ACHN (cell line): ENCODE measurements at regions not wholly inside any gene's neighbourhood (a gene's known extent, or its start where the extent isn't known, plus 50 kb on each side); places are given as distances from the start of the nearest gene placed in this dataset.
"Not testable (repeated sequence)": the region's sequence is repeated elsewhere in the genome, so short reads cannot be mapped to it uniquely, and the experiment has no call there.

Source experiments
- DNase-seq: peaks from one replicate; pipeline ENCODE4 v3.0.0-alpha.2; 2015
- in situ Hi-C: cut with HindIII; loops from 2 replicates; pipeline ENCODE4 v1.10.0; 2017; ENCODE audit warnings: low sequenced_read_pairs, low pct_ligation_motif_present, low pct_unique_long_range_greater_than_20kb

- DNase-seq, result no peak
- in situ Hi-C loops, result no loop called here
Measured at GRCh38 chr10:8318956-8319355, 264.5 kb downstream of the GATA3 start.

DNA sequence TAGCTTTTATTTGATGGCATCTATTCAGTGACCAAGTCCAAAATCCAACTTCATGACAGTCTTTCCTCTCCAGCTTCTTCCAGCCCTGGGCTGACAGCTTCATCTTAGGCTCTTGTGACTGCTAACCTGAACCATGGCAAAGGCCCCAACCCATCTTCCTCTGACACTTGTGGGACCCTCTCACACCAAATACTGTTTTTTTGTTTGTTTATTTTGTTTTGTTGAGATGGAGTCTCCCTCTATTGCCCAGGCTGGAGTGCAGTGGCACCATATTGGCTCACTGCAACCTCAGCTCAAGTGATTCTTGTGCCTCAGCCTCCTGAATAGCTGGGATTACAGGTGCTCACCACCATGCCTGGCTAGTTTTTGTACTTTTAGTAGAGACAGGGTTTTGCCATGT, 265.2 kb downstream of the GATA3 start:
- in situ Hi-C loops, result no loop called here
- DNase-seq, result no peak

GRCh38 chr10:8321990-8322389, 267.5 kb downstream of the GATA3 start:
- DNase-seq, result no peak
- in situ Hi-C loops, result no loop called here

GRCh38 chr10:8323428-8324054, 269.1 kb downstream of the GATA3 start:
- DNase-seq, result no peak

DNA sequence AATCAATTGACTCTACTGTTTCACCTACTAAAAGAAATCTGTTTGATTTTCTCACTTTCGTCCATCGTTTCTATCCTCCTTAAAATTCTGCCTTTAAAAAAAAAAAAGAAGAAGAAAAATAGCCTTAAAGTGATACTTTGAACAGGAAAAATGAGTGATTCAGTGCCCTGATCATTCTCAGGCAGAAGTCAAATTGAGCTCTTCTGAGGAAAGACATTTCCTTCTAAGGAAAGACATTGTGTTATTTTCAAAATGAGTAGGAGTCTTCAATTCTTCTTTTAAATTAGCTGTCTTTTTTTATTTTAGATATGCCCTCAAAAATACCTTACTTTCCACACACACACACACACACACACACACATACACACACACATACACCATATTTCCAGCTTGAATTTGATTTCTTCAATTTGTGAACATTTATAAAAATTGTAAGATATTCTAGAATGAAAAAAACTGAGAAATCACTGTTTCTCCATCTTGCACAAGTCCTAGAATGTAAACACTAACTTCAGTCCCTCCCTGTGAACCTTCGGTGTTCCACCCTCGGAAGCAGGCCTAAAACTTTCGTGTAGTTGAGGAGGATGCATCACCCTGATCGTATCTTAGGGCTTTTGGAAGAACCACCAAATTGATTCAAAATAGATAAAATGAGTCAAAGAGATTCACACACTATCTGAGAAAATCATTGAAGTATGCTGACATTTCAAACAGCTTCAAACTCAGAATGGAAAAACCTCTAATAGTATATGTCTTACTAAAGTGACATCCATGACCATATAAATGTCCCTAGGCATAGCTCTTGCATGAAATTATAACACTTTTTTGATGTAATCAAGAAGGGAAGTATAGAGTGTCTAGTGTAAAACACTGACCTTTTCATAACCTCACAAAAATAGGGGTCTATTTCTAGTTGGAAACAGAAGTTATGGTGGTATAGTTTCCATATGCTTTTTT, 270.8 kb downstream of the GATA3 start:
- DNase-seq, result no peak
- in situ Hi-C loops, result no loop called here

More at GRCh38 chr10:8323428-8324054, 269.1 kb downstream of the GATA3 start:
- in situ Hi-C loops, result no loop called here

DNA sequence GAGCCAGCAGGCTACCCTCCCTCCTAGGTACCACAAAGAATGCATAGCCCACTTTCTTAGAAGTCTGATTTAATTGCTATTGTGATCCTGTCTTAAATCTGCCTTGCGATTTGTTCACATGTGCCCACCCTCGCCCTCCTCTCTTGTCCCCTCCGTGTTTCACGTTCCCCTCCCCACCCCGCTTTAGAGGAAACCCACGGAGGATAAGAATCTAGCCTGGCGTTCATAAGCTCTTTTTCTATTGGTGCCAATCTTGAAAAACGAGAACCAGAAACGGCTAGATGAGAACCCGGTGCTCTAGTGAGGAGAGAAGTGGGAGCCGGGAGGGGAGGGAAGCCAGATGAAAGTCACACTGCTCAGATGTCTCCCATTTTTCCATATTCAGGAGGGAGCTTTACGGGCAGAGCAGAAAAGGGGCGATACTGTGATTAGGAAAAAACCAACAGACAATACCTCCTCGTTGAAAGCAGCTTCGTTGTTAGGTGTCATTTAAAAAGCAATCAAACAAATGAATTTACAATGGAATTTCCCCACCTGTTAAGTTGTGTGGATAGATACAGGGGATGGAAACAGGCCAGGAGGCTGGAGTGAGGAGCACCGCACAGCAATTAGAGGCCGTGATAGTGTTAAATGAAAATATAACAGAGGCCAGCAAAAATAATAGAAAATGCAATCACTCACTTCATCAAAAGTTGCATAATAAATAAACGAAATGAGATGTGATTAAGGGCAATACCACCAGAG, 272.1 kb downstream of the GATA3 start:
- in situ Hi-C loops, result no loop called here
- DNase-seq, result no peak

- in situ Hi-C loops, result no loop called here
Measured at GRCh38 chr10:8327140-8327423, 272.6 kb downstream of the GATA3 start.

DNA sequence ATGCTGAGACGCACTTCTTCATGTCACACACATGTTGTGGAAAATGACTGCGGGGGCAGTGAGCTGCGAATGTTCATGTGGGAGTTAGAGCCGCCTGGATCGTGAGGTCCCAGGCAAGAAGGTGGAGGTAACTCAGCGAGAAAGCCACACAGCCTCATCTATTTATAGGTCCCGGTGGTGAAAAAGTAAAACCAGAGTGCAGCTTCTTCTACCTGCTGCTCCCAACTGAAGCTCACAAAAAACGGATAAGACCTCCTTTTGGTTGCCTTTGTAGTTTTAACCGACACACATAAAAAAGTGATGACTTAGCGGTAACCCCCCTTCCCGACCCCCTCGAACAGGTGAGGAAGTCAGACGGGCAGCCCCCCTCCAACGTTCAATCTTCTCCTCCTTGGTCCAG, 276.9 kb downstream of the GATA3 start:
- in situ Hi-C loops, result no loop called here
- DNase-seq, result no peak

More at GRCh38 chr10:8327140-8327423, 272.6 kb downstream of the GATA3 start:
- DNase-seq, result no peak

DNA sequence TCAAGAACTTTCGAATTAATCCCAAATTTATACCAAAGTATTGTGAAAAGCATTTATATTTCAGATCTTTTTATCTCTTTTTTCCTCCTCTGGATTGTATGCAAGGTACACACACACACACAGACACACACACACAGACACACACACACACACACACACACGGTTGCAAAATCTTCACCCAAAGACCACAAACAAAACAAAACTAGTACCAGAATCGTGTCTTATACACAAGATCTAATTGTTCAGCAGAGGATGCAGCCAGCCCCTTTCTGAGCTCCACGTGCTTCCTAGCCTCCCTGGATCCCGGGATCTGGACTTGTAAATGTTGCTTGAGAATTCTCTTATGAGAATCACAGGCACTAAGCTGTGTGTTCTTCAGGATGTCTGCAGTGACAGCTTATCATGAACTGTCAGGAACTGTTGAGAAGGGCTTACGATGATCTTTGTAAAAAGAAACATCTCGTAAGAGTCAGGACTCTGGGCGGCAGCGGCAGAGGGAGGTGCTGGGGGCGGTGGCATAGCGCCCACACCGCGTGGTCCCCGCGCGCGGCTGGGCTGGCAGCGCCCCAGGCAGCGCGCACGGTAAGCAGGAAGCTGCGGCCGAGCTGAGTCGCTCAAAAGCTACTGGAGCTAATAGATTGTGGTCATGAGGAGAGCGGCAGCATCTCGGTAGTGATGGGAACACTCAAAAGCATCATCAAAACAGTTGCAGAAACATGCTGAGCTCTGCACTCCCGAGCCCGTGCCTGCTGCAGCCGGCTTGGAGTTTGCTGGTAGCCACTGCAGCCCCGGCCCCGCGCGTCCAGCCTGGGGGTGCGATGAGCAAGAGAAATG, 277.6 kb downstream of the GATA3 start:
- DNase-seq, result peak; percentile 27
- in situ Hi-C loops, result no loop called here

- in situ Hi-C loops, result no loop called here
- no peak for DNase-seq
Measured at GRCh38 chr10:8332730-8333111, 278.2 kb downstream of the GATA3 start.

GRCh38 chr10:8334631-8335030, 280.1 kb downstream of the GATA3 start:
- in situ Hi-C loops, result no loop called here
- no peak for DNase-seq

DNA sequence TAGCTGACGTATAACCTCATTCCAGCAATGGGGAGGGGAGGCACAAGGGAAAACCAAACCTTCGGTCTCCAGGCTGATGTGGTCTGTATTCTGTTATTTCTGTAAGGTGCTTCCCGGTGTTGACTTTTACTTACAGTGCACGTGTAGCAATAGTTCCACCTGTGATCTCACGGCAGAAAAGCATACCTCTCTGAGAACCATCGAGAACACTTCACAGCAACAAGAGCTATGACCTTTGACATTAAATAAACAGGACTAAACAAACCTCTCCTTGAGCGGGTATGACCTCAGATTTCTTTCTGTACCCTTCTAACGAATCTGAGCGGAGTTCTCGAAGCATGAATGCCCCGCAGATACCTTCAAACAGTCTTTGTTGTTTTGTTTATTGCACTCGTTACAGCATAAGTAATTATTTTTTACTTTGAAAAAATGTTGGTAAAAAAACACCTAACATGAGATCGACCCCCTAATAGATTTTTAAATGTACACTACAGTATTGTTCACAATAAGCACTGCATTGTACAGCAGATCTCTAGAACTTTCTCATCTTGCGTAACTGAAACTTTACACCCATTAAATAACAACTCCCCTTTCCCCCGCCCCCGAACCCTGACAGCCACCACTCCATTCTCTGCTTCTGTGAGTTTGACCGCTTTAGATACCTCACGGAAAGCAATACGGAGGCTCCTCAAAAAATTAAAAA, 282.3 kb downstream of the GATA3 start:
- in situ Hi-C loops, result no loop called here
- DNase-seq, result no peak

DNA sequence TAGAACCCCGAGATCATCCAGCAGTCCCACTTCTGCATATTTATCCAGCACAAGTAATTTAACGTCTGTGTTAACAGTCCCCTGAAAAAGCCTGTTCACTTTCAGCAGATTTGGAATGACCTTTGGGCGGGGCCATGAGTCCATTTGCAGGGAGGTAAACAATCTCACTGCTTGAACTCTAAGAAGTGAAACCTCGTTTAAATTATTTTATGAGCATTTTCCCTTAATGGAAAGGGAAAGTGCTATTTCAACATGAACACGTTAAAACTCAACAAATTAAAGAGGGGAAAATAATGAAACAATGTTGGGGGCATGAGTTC, 282.8 kb downstream of the GATA3 start:
- in situ Hi-C loops, result no loop called here

GRCh38 chr10:8338177-8338766, 283.8 kb downstream of the GATA3 start:
- in situ Hi-C loops, result no loop called here
- DNase-seq, result no peak

More for the DNA sequence above, 282.8 kb downstream of the GATA3 start:
- DNase-seq, result no peak

GRCh38 chr10:8344756-8345155, 290.3 kb downstream of the GATA3 start:
- in situ Hi-C loops, result no loop called here
- DNase-seq, result no peak

- in situ Hi-C loops, result no loop called here
- DNase-seq, result no peak
Measured at GRCh38 chr10:8346861-8347260, 292.4 kb downstream of the GATA3 start.

GRCh38 chr10:8347614-8348013, 293.1 kb downstream of the GATA3 start:
- DNase-seq, in situ Hi-C loops: not testable (repeated sequence)
